ENCODE measurements at regions not wholly inside any gene's neighbourhood (a gene's known extent, or its start where the extent isn't known, plus 50 kb on each side); places are given as distances from the start of the nearest gene placed in this dataset.

DNA sequence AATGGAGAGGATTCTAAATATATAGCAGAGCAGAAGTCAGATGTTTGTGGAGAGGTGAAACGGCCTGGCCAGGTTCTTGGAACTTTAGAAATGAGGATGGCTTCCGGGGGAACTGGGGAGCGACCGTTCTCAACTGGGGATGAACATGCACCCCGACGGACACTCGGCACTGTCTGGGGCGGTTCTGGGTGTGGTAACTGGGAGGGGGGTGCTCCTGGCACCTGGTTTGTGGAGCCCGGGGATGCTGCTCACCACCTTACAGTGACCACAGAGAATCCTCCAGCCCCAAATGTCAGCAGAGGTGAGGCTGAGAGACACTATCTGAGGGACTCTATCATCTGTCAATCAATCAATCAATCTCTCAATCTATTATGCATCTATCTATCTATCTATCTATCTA, 69.0 kb upstream of the PPP2R3B start:
- no peak overlapping the region for H3K4me3 ChIP-seq (ENCODE audit: insufficient read depth, low read length)
- no peaks in the 10 kb centered on the region for H4K20me1 ChIP-seq (ENCODE audit: insufficient read depth, low read length)

DNA sequence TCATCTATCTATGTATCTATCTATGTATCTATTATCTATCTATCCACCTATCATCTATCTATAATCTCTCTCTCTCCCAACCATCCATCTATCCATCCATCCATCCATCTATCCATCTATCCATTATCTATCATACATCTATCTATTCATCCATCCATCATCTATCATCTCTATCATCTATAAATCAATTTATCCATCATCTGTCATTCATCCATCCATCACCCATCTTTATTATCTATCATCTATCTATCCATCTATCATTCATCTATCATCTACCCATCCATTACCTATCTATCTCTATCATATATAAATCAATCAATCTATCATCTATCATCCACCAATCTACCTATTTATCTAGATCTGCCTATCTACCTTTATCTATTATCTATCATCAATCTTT, 69.4 kb upstream of the PPP2R3B start:
- Histone ChIP-seq H3K4me3 (ENCODE audit: insufficient read depth, low read length) (no peak overlapping the region), H3K4me2 (ENCODE audit: insufficient read depth, low read length) (no peak overlapping the region)

More for the DNA sequence above, 69.0 kb upstream of the PPP2R3B start:
- Histone ChIP-seq H3K4me2 (ENCODE audit: insufficient read depth, low read length) (no peak overlapping the region), H3K4me1 (ENCODE audit: insufficient read depth, low read length) (no peaks in the 10 kb centered on the region), H3K36me3 (ENCODE audit: insufficient read depth, low read length) (no peaks in the 10 kb centered on the region), H3K79me2 (ENCODE audit: insufficient read depth, low read length) (no peaks in the 10 kb centered on the region), H3K9me3 (ENCODE audit: low read depth, low read length) (no peaks in the 10 kb centered on the region), H3K27me3 (ENCODE audit: insufficient read depth, low read length) (no peaks in the 10 kb centered on the region), H3K27ac (ENCODE audit: low read depth, low read length) (no peak overlapping the region), H2AFZ (ENCODE audit: low read length) (no peak overlapping the region)
- no peak for DNase-seq (ENCODE audit: insufficient read length, low spot score, missing footprints)
- TF ChIP-seq, protein P1, sequence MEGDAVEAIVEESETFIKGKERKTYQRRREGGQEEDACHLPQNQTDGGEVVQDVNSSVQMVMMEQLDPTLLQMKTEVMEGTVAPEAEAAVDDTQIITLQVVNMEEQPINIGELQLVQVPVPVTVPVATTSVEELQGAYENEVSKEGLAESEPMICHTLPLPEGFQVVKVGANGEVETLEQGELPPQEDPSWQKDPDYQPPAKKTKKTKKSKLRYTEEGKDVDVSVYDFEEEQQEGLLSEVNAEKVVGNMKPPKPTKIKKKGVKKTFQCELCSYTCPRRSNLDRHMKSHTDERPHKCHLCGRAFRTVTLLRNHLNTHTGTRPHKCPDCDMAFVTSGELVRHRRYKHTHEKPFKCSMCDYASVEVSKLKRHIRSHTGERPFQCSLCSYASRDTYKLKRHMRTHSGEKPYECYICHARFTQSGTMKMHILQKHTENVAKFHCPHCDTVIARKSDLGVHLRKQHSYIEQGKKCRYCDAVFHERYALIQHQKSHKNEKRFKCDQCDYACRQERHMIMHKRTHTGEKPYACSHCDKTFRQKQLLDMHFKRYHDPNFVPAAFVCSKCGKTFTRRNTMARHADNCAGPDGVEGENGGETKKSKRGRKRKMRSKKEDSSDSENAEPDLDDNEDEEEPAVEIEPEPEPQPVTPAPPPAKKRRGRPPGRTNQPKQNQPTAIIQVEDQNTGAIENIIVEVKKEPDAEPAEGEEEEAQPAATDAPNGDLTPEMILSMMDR (IDR thresholded peaks at IDR 0.05; ENCODE audit: extremely low read depth, low read depth, low read length), result no peak

DNA sequence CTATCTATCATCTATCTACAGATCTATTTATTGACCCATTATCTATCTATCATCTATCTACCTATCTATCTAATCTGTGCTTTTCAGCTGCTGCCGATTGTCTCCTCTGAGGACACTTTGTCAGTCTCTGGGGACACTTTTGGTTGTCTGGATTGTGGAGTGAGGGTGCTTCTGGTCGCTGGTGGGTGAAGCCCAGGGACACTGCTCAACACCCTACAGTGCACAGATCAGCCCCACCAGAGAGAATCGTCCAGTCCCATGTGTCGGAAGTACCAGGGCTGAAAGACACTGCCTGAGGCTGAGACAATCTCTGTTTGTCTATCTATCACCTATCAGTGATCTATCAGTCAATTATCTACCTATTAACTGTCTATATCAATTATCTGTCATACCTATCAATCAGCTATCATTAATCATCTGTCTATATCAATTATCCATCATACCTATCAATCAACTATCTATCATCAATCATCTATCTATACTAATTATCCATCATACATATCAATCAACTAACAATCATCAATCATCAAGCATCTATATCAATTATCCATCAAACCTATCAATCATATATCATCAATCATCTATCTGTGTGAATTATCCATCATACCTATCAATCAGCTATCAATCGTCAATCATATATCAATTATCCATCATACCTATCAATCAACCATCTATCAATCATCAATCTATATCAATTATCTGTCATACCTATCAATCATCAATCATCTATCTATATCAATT, 70.0 kb upstream of the PPP2R3B start:
- no peak for DNase-seq (ENCODE audit: insufficient read length, low spot score, missing footprints)
- no peak overlapping the region for H3K4me2 ChIP-seq (ENCODE audit: insufficient read depth, low read length)
- TF ChIP-seq, protein P1 (IDR thresholded peaks at IDR 0.05; ENCODE audit: extremely low read depth, low read depth, low read length), result no peak
- H3K27me3 ChIP-seq (ENCODE audit: insufficient read depth, low read length), result no peaks in the 10 kb centered on the region
- no peaks in the 10 kb centered on the region for H4K20me1 ChIP-seq (ENCODE audit: insufficient read depth, low read length)
- no peaks in the 10 kb centered on the region for H3K9me3 ChIP-seq (ENCODE audit: low read depth, low read length)
- H3K4me3 ChIP-seq (ENCODE audit: insufficient read depth, low read length), result no peak overlapping the region
- H3K36me3 ChIP-seq (ENCODE audit: insufficient read depth, low read length), result no peaks in the 10 kb centered on the region
- no peaks in the 10 kb centered on the region for H3K4me1 ChIP-seq (ENCODE audit: insufficient read depth, low read length)
- H3K27ac ChIP-seq (ENCODE audit: low read depth, low read length), result no peak overlapping the region
- no peaks in the 10 kb centered on the region for H3K79me2 ChIP-seq (ENCODE audit: insufficient read depth, low read length)
- no peak overlapping the region for H2AFZ ChIP-seq (ENCODE audit: low read length)

More for the DNA sequence above, 69.4 kb upstream of the PPP2R3B start:
- Histone ChIP-seq H3K9me3 (ENCODE audit: low read depth, low read length) (no peaks in the 10 kb centered on the region), H3K27ac (ENCODE audit: low read depth, low read length) (no peak overlapping the region), H4K20me1 (ENCODE audit: insufficient read depth, low read length) (no peaks in the 10 kb centered on the region), H3K36me3 (ENCODE audit: insufficient read depth, low read length) (no peaks in the 10 kb centered on the region), H3K79me2 (ENCODE audit: insufficient read depth, low read length) (no peaks in the 10 kb centered on the region), H2AFZ (ENCODE audit: low read length) (no peak overlapping the region), H3K27me3 (ENCODE audit: insufficient read depth, low read length) (no peaks in the 10 kb centered on the region), H3K4me1 (ENCODE audit: insufficient read depth, low read length) (no peaks in the 10 kb centered on the region)
- TF ChIP-seq, protein P1 (IDR thresholded peaks at IDR 0.05; ENCODE audit: extremely low read depth, low read depth, low read length), result no peak
- no peak for DNase-seq (ENCODE audit: insufficient read length, low spot score, missing footprints)

DNA sequence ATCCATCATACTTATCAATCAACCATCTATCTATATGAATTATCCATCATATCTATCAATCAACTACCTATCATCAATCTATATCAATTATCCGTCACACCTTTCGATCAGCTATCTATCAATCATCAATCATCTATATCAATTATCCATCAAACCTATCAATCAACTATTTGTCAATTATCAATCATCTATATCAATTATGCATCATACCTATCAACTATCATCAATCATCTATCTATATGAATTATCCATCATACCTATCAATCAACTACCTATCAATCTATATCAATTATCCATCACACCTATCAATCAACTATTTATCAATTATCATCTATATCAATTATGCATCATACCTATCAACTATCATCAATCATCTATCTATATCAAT, 70.6 kb upstream of the PPP2R3B start:
- no peaks in the 10 kb centered on the region for H3K36me3 ChIP-seq (ENCODE audit: insufficient read depth, low read length)
- no peak overlapping the region for H3K4me3 ChIP-seq (ENCODE audit: insufficient read depth, low read length)
- peak; percentile 22 for DNase-seq (ENCODE audit: insufficient read length, low spot score, missing footprints)
- no peaks in the 10 kb centered on the region for H3K4me1 ChIP-seq (ENCODE audit: insufficient read depth, low read length)
- no peak overlapping the region for H3K4me2 ChIP-seq (ENCODE audit: insufficient read depth, low read length)
- no peak overlapping the region for H2AFZ ChIP-seq (ENCODE audit: low read length)
- TF ChIP-seq, protein P1 (IDR thresholded peaks at IDR 0.05; ENCODE audit: extremely low read depth, low read depth, low read length), result no peak
- no peaks in the 10 kb centered on the region for H4K20me1 ChIP-seq (ENCODE audit: insufficient read depth, low read length)
- H3K27me3 ChIP-seq (ENCODE audit: insufficient read depth, low read length), result no peaks in the 10 kb centered on the region
- H3K79me2 ChIP-seq (ENCODE audit: insufficient read depth, low read length), result no peaks in the 10 kb centered on the region
- no peak overlapping the region for H3K27ac ChIP-seq (ENCODE audit: low read depth, low read length)
- no peaks in the 10 kb centered on the region for H3K9me3 ChIP-seq (ENCODE audit: low read depth, low read length)
